K562 (cell line): ENCODE measurements at regions not wholly inside any gene's neighbourhood (a gene's known extent, or its start where the extent isn't known, plus 50 kb on each side); places are given as distances from the start of the nearest gene placed in this dataset.

Experiments used
- ATAC-seq: fragments of 200-7000 bp; cut with Tn5 transposase; 3 replicates; pipeline ENCODE4 v1.9.1; 2020; ENCODE audit warnings: moderate library complexity
- BruUV-seq: library from RNA; stranded (reverse); fragments of 400-500 nt; replicated peaks from 2 replicates; lab custom pipeline; 2021; lab: Mats Ljungman, UMichigan
- CTCF ChIA-PET: fragments of 300-600 bp; formaldehyde crosslinking; extraction: SDS; loops from one replicate; lab custom pipeline; 2021; ENCODE audit warnings: low intra/inter-chr PET ratio; lab: Yijun Ruan, JAX
- POLR2A ChIA-PET: fragments of 300-600, 350-650 bp; sonication (Branson Sonifier 250); formaldehyde crosslinking; extraction: SDS; loops from one replicate; lab custom pipeline; 2021; ENCODE audit warnings: antibody characterized with exemption, inconsistent platforms; lab: Yijun Ruan, JAX
- DNase-seq, 4 experiments: peaks; one replicate each; pipeline versions ENCODE4 v3.0.0 to v3.0.0-alpha.2; 2011 to 2018; ENCODE audit warnings: low spot score in 3 of 4, mixed read lengths in 3 of 4; ENCODE audit errors: extremely low read depth in 1 of 4
- FAIRE-seq: peaks from 2 replicates; lab custom pipeline; 2011; peaks lifted over from hg19 to GRCh38; lab: Jason Lieb, UNC
- H2AFZ ChIP-seq: 2 replicates; pipeline ENCODE4 v1.6.0; 2011; ENCODE audit warnings: low read depth, low read length, control low read depth, inconsistent platforms
- H3K27ac ChIP-seq: fragments of 200-600 bp; 3 replicates; pipeline ENCODE4 v1.8.0; 2011; ENCODE audit warnings: low read depth, mild to moderate bottlenecking, control low read depth, inconsistent platforms, low read length, moderate library complexity, mixed read lengths; ENCODE audit errors: extremely low read depth
- H3K27me3 ChIP-seq, 2 experiments: fragments of 300-600 bp in 1 of 2; 2 replicates in 1 of 2; 3 replicates in 1 of 2; pipeline versions ENCODE4 v1.6.0 to v1.8.0; 2011; ENCODE audit warnings: inconsistent platforms in 2 of 2, low read length in 2 of 2, mild to moderate bottlenecking in 1 of 2, mixed read lengths in 1 of 2, moderate library complexity in 1 of 2; ENCODE audit not compliant: control insufficient read depth in 2 of 2, insufficient read depth in 2 of 2
- H3K36me3 ChIP-seq: fragments of 300-600 bp; 3 replicates; pipeline ENCODE4 v1.8.0; 2011; ENCODE audit warnings: mild to moderate bottlenecking, low read length, inconsistent platforms; ENCODE audit not compliant: control insufficient read depth, insufficient read depth
- H3K4me1 ChIP-seq, 2 experiments: fragments of 200-600 bp in 1 of 2; replicated peaks in 1 of 2; 2 replicates in 1 of 2; 3 replicates in 1 of 2; pipeline versions ENCODE4 v1.5.1 to v1.8.0; 2011; ENCODE audit warnings: inconsistent platforms in 2 of 2, low read length in 2 of 2, mild to moderate bottlenecking in 1 of 2, mixed read lengths in 1 of 2, moderate library complexity in 1 of 2; ENCODE audit not compliant: control insufficient read depth in 2 of 2, insufficient read depth in 2 of 2
- H3K4me2 ChIP-seq: 2 replicates; pipeline ENCODE4 v1.6.1; 2011; ENCODE audit warnings: low read length, control low read depth, inconsistent platforms, mixed read lengths; ENCODE audit not compliant: insufficient read depth
- H3K4me3 ChIP-seq: fragments of 200-600 bp; sonication (generic), shearing (Covaris generic); 2 replicates; pipeline ENCODE4 v1.5.1; 2016; ENCODE audit warnings: control low read depth, inconsistent platforms
- H3K79me2 ChIP-seq: fragments of 200-600 bp; 3 replicates; pipeline ENCODE4 v1.8.0; 2011; ENCODE audit warnings: low read length, inconsistent platforms; ENCODE audit not compliant: control insufficient read depth, insufficient read depth
- H3K9ac ChIP-seq, 2 experiments: 2 replicates each; pipeline versions ENCODE4 v1.6.0 to v1.6.1; 2011; ENCODE audit warnings: low read depth in 2 of 2, low read length in 2 of 2, control low read depth in 1 of 2, inconsistent platforms in 1 of 2, mild to moderate bottlenecking in 1 of 2, mixed read lengths in 1 of 2; ENCODE audit not compliant: insufficient read depth in 1 of 2
- H3K9me1 ChIP-seq: one replicate; pipeline ENCODE4 v1.6.0; 2011; ENCODE audit warnings: inconsistent platforms, mild to moderate bottlenecking, low read length, moderate library complexity; ENCODE audit not compliant: control insufficient read depth, insufficient read depth
- H3K9me3 ChIP-seq: replicated peaks from 2 replicates; pipeline ENCODE4 v1.5.1; 2011; ENCODE audit warnings: low read depth, low read length, inconsistent platforms; ENCODE audit not compliant: control insufficient read depth, insufficient read depth
- H4K20me1 ChIP-seq: replicated peaks from 2 replicates; pipeline ENCODE4 v1.6.1; 2011; ENCODE audit warnings: low read length, inconsistent platforms, mixed read lengths; ENCODE audit not compliant: control insufficient read depth, insufficient read depth
- BRF1 ChIP-seq: IDR thresholded peaks from 3 replicates; pipeline ENCODE4 v1.6.1; 2011; ENCODE audit warnings: borderline replicate concordance, mild to moderate bottlenecking; ENCODE audit not compliant: insufficient read length; ENCODE audit errors: extremely low read depth
- CCAR2 ChIP-seq: fragments of 200-400 bp; formaldehyde crosslinking; IDR thresholded peaks from 2 replicates; pipeline ENCODE4 v1.6.1; 2017; ENCODE audit warnings: mild to moderate bottlenecking, low read depth, low read length
- EHMT2 ChIP-seq: fragments of 450-650 bp; IDR thresholded peaks from 2 replicates; pipeline ENCODE4 v1.6.1; 2018; ENCODE audit warnings: antibody characterized with exemption
- POLR2AphosphoS2 ChIP-seq: IDR thresholded peaks from 2 replicates; pipeline ENCODE4 v1.6.1; 2012; ENCODE audit warnings: low read length, improper control_type of control experiment
- VEZF1 ChIP-seq: fragments of 200-800 bp; sonication (Bioruptor generic); IDR thresholded peaks from 2 replicates; pipeline ENCODE4 v1.6.1; 2017; ENCODE audit warnings: missing genetic modification characterization, missing compliant biosample characterization
- ZFP1 ChIP-seq: fragments of 450-650 bp; formaldehyde crosslinking; IDR thresholded peaks from 2 replicates; pipeline ENCODE4 v1.4.0; 2020; ENCODE audit warnings: mild to moderate bottlenecking, mixed read lengths
- WGBS: fragments of 100-300 bp; shearing (Covaris generic); methylation state at CpG from one replicate; pipeline ENCODE4 v1.1.6; 2016; ENCODE audit warnings: low coverage, mixed read lengths; ENCODE audit not compliant: insufficient coverage; ENCODE audit errors: missing lambda C conversion rate; 5-methylcytosine and 5-hydroxymethylcytosine counted together
- in situ Hi-C: fragments of 300-500 bp; cut with MboI; formaldehyde crosslinking; loops from 4 replicates; pipeline ENCODE4 v1.15.0; 2018; ENCODE audit warnings: inconsistent platforms, mixed read lengths
- intact Hi-C: fragments of 100-400 bp; cut with micrococcal nuclease; formaldehyde crosslinking; loops from 2 replicates; pipeline ENCODE4 v1.14.2; 2022

DNA sequence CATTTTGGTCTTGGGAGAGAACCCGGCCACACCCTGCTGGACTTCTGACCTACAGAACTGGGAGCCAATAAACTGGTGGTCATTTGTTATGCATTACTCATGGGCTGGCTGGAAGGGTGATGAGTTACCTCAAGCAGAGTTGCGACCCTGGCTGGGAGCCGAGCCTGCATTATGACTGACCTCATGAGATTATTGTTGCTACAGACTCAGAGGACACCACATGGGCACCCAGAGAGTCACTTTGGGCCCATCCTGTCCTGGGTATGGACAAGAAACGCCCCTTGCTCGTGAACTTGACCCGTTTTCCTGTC is 531.7 kb downstream of the TBC1D22A start:
- Histone ChIP-seq H2AFZ (no peak overlapping the region), H3K4me3 (no peak overlapping the region), H3K9me1 (no peaks in the 10 kb centered on the region), H3K36me3 (no peaks in the 10 kb centered on the region), H3K4me1 (no peaks in the 10 kb centered on the region), H3K9ac (no peak overlapping the region), H3K4me2 (no peak overlapping the region), H3K27ac (no peak overlapping the region), H3K27me3 (peaks cover 6 to 61% of the 10 kb centered on the region in 2 experiments), H3K79me2 (no peaks in the 10 kb centered on the region), H4K20me1 (no peaks in the 10 kb centered on the region; the same call in 1 of the 2 replicates), H3K9me3 (no peaks in the 10 kb centered on the region)
- TF ChIP-seq ZFP1 (CRISPR knock-in tag) (no peak), POLR2AphosphoS2 (no peak), CCAR2 (no peak), VEZF1 (CRISPR knock-in tag) (no peak), EHMT2 (no peak), BRF1 (no peak)
- in situ Hi-C loops (no loop called here), intact Hi-C loops (no loop called here)
- 0% methylated on average over 6 of the region's 6 CpGs for WGBS
- POLR2A ChIA-PET = interaction anchor here (1.1 kb wide), 1 partner anchor 12 kb away, joined by 3 read pairs; no protein-coding TSS in a partner anchor
- ATAC-seq (no peak), DNase-seq (no peak), FAIRE-seq (no peak)
- BruUV-seq = no TSS peak
- CTCF ChIA-PET = no interaction called here
